Small intestine (tissue), 7 donors: ENCODE measurements at regions not wholly inside any gene's neighbourhood (a gene's known extent, or its start where the extent isn't known, plus 50 kb on each side); places are given as distances from the start of the nearest gene placed in this dataset.

Experiments used
- DNase-seq, 2 donors: peaks; one replicate each; pipeline versions ENCODE4 v3.0.0 to v3.0.0-alpha.2; 2013
- FAIRE-seq: peaks from 2 replicates; lab custom pipeline; 2012; peaks lifted over from hg19 to GRCh38; lab: Jason Lieb, UNC
- H3K27ac ChIP-seq, 3 donors: one replicate each; pipeline ENCODE4 v1.5.1; 2013; ENCODE audit warnings: low read length in 2 of 3, mild to moderate bottlenecking in 2 of 3, control low read depth in 1 of 3, inconsistent platforms in 1 of 3, low read depth in 1 of 3, moderate library complexity in 1 of 3
- H3K27me3 ChIP-seq, 3 donors: one replicate each; pipeline ENCODE4 v1.6.1; 2013; ENCODE audit warnings: low read length in 3 of 3, inconsistent platforms in 1 of 3; ENCODE audit not compliant: control insufficient read depth in 3 of 3, insufficient read depth in 3 of 3
- H3K36me3 ChIP-seq, 3 donors: one replicate each; pipeline ENCODE4 v1.6.1; 2013; ENCODE audit warnings: low read length in 3 of 3, inconsistent platforms in 1 of 3, low read depth in 1 of 3, mild to moderate bottlenecking in 1 of 3, moderate library complexity in 1 of 3; ENCODE audit not compliant: control insufficient read depth in 3 of 3, insufficient read depth in 2 of 3
- H3K4me1 ChIP-seq, 3 donors: one replicate each; pipeline ENCODE4 v1.6.1; 2013; ENCODE audit warnings: low read length in 2 of 3, inconsistent platforms in 1 of 3, low read depth in 1 of 3, mild to moderate bottlenecking in 1 of 3, moderate library complexity in 1 of 3; ENCODE audit not compliant: control insufficient read depth in 3 of 3, insufficient read depth in 2 of 3
- H3K4me3 ChIP-seq, 3 donors: one replicate each; pipeline ENCODE4 v1.5.1; 2013; ENCODE audit warnings: low read length in 3 of 3, control low read depth in 1 of 3, inconsistent platforms in 1 of 3, low read depth in 1 of 3, mild to moderate bottlenecking in 1 of 3, moderate library complexity in 1 of 3
- H3K9me3 ChIP-seq, 2 donors: one replicate each; pipeline ENCODE4 v1.6.1; 2013; ENCODE audit warnings: low read depth in 1 of 2, low read length in 1 of 2; ENCODE audit not compliant: control insufficient read depth in 2 of 2, insufficient read depth in 1 of 2
- WGBS, 3 donors: extraction: QIAGEN DNeasy Blood & Tissue Kit; methylation state at CpG; one replicate each; pipeline ENCODE4 v1.1.7; 2013; 5-methylcytosine and 5-hydroxymethylcytosine counted together
- donor health status: healthy with polysubstance abuse.
- donor health status: control.
- donor health status: control.
- donor health status: Bipolar disorder and iron deficiency.
- donor health status: healthy.

- Histone ChIP-seq H3K4me1 (no peaks in the 10 kb centered on the region), H3K36me3 (no peaks in the 10 kb centered on the region), H3K4me3 (no peak overlapping the region), H3K9me3 (peaks cover 0 to 6% of the 10 kb centered on the region in 2 donors), H3K27me3 (no peaks in the 10 kb centered on the region), H3K27ac (no peak overlapping the region)
- DNase-seq (no peak), FAIRE-seq (no peak)
- 83 to 86% (median 85%) methylated on average over 1 of the region's 1 CpG for WGBS, 3 donors
These were observed 329.1 kb downstream of the CYRIA start for GRCh38 chr2:16336491-16336890.

DNA sequence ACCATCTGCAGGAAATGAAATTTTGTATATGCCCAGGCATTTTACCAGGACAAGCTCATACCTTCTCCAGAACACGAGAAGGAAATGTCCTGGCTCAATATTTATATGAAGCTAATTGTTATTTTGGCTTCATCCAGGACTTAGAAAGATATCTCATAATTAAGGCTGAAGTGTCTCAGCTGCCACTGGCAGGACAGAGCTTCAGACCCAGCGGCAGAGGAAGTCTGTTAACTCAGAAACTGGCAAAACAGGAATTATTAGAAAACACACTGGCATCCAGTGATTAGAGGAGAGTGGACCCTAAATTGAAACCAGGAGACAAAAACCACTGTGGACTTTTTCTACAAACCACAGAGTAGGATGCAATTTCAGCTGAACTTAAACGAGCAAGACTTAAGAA is 329.7 kb downstream of the CYRIA start:
- FAIRE-seq = no peak
- Histone ChIP-seq H3K27ac (no peak overlapping the region), H3K27me3 (no peaks in the 10 kb centered on the region), H3K4me1 (no peaks in the 10 kb centered on the region), H3K36me3 (no peaks in the 10 kb centered on the region), H3K4me3 (no peak overlapping the region), H3K9me3 (peaks cover 0 to 3% of the 10 kb centered on the region in 2 donors)
- no peak for DNase-seq
- 54 to 73% (median 62%) methylated on average over 3 of the region's 3 CpGs for WGBS, 3 donors

- no peak overlapping the region for H3K4me3 ChIP-seq
- no peak overlapping the region for H3K27ac ChIP-seq
- FAIRE-seq (no peak), DNase-seq (no peak)
- H3K9me3 ChIP-seq = peaks cover 0 to 3% of the 10 kb centered on the region in 2 donors
- H3K27me3 ChIP-seq = no peaks in the 10 kb centered on the region
- 74 to 87% (median 81%) methylated on average over 1 of the region's 1 CpG for WGBS, 3 donors
- no peaks in the 10 kb centered on the region for H3K36me3 ChIP-seq
- H3K4me1 ChIP-seq = peaks cover 0 to 2% (median 0%) of the 10 kb centered on the region in 3 donors
These were observed 330.1 kb downstream of the CYRIA start for GRCh38 chr2:16335604-16335930.

- no peak for FAIRE-seq
- Histone ChIP-seq H3K36me3 (no peaks in the 10 kb centered on the region), H3K27ac (no peak overlapping the region), H3K4me1 (peaks cover 0 to 6% (median 0%) of the 10 kb centered on the region in 3 donors), H3K9me3 (peaks cover 0 to 3% of the 10 kb centered on the region in 2 donors), H3K27me3 (no peaks in the 10 kb centered on the region), H3K4me3 (no peak overlapping the region)
- WGBS, 3 donors = 31 to 64% (median 54%) methylated on average over 2 of the region's 2 CpGs
- DNase-seq = no peak
These were observed 330.6 kb downstream of the CYRIA start for GRCh38 chr2:16334886-16335603.

- peaks cover 0 to 9% (median 0%) of the 10 kb centered on the region in 3 donors for H3K4me1 ChIP-seq
- DNase-seq (no peak), FAIRE-seq (no peak)
- no peaks in the 10 kb centered on the region for H3K36me3 ChIP-seq
- H3K27ac ChIP-seq = no peak overlapping the region
- peaks cover 0 to 3% of the 10 kb centered on the region in 2 donors for H3K9me3 ChIP-seq
- 50 to 65% (median 59%) methylated on average over 1 of the region's 1 CpG for WGBS, 3 donors
- H3K4me3 ChIP-seq = no peak overlapping the region
- no peaks in the 10 kb centered on the region for H3K27me3 ChIP-seq
These were observed 331.3 kb downstream of the CYRIA start for GRCh38 chr2:16334366-16334765.

DNA sequence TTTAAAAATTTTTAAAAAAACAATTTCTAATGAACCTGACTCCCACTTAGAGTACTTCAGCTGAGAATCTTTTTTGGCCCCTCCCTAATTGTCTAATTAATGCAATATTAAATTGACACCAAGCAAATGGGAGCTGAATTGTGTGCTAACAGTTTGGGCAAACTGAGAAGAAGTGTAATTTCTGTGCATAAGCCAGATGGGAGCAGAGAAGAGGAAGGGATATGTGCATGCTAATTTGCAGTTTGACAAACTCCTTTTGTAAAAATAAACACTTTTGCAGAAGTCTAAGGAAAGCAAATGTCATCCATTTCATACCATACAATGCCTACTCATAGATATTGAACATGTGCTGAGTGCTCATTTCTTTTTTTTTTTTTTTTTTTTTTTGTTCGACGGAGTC is 332.0 kb downstream of the CYRIA start:
- FAIRE-seq (no peak), DNase-seq (no peak)
- H3K4me3 ChIP-seq = no peak overlapping the region
- H3K36me3 ChIP-seq = no peaks in the 10 kb centered on the region
- peaks cover 0 to 3% of the 10 kb centered on the region in 2 donors for H3K9me3 ChIP-seq
- H3K4me1 ChIP-seq = peaks cover 0 to 9% (median 0%) of the 10 kb centered on the region in 3 donors
- H3K27me3 ChIP-seq = no peaks in the 10 kb centered on the region
- 44 to 79% (median 75%) methylated on average over 2 of the region's 2 CpGs for WGBS, 3 donors
- no peak overlapping the region for H3K27ac ChIP-seq

DNA sequence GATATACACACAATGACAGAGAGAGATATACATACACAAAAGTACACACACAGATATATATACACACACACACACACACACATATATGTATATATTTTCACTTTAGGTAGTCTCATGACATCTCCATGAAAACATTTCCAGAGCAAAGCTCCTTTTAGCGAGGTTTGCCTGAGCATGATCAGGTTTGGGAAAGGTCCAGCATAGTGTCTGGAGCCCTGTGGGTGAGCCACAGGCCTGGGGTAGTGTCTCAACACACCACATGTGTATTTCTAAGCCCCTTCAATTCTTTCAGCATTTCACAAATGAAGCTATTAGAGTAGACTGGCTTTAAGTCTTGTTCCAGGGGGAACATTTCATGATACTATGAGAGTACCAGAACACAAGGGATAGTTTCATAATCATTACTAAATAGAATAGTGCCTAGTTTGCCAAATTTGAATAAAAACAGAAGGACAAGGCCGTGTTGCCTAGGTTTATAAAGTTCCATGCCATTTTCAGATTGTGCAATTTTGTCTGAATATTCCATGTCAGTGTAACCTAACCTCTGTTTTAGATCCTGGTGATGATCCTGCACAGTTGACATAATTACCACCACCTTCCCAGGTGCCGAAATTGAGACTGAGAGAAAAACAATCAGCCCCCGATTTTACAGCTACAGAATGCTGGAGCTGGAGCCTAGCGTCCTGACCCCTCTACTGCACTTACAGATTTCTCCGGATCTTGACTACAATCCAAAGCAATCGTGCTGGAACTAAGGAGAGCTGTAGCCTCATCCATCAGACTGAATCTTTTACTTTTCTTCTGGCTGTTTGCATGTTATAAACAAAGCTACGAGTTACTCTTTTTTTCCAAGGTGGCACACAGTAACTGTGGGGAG is 332.7 kb downstream of the CYRIA start:
- FAIRE-seq = no peak
- no peak overlapping the region for H3K4me3 ChIP-seq
- no peak overlapping the region for H3K27ac ChIP-seq
- peaks cover 0 to 1% of the 10 kb centered on the region in 2 donors for H3K9me3 ChIP-seq
- no peaks in the 10 kb centered on the region for H3K27me3 ChIP-seq
- H3K4me1 ChIP-seq = peaks cover 0 to 9% (median 0%) of the 10 kb centered on the region in 3 donors
- no peaks in the 10 kb centered on the region for H3K36me3 ChIP-seq
- no peak for DNase-seq
- 58 to 73% (median 71%) methylated on average over 8 of the region's 8 CpGs for WGBS, 3 donors

GRCh38 chr2:16331772-16332171 is 333.9 kb downstream of the CYRIA start:
- Histone ChIP-seq H3K27me3 (no peaks in the 10 kb centered on the region), H3K4me1 (peaks cover 0 to 9% (median 0%) of the 10 kb centered on the region in 3 donors), H3K4me3 (no peak overlapping the region), H3K27ac (no peak overlapping the region), H3K36me3 (no peaks in the 10 kb centered on the region), H3K9me3 (no peaks in the 10 kb centered on the region)
- DNase-seq (no peak), FAIRE-seq (no peak)
- 85 to 92% (median 91%) methylated on average over 2 of the region's 2 CpGs for WGBS, 3 donors
